ENCODE measurements at regions not wholly inside any gene's neighbourhood (a gene's known extent, or its start where the extent isn't known, plus 50 kb on each side); places are given as distances from the start of the nearest gene placed in this dataset.

DNA sequence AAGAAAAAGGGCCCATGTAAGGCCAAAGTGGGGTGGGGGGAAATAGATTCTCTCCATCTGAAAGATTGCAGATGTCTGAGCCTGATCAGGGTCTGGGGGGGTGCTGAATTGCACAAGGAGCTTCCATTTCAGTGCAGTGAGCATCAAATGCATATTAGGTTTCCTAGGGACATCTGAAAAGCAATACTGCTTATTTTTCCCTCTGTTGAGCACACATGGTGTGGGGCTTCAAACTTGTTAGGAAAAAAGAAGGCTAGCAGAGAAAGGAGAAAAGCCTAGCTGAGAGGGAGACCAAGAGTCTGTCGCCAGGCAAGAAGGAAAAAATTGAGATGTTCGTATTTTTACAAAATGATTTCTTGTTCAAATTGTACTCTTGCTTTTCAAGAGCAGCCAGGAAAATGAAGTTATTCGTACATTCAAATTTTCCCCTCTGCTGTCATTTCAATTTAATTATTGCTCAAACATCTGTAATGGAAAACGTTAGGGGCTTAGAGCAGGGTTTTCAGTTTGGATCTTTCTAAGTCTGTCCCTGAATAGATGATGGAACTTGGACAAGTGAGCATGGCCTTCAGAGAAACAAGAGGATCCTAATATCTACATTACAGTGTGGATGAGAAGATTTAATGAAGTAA is 191.9 kb upstream of the GAS1 start:
- no peaks in the 10 kb centered on the region for H3K36me3 ChIP-seq
- no peak for DNase-seq (ENCODE audit: low read depth in 1 of 2, low spot score in 1 of 2)
- no peak overlapping the region for H3K4me3 ChIP-seq
- H3K27me3 ChIP-seq, result no peaks in the 10 kb centered on the region
- TF ChIP-seq, protein P1, sequence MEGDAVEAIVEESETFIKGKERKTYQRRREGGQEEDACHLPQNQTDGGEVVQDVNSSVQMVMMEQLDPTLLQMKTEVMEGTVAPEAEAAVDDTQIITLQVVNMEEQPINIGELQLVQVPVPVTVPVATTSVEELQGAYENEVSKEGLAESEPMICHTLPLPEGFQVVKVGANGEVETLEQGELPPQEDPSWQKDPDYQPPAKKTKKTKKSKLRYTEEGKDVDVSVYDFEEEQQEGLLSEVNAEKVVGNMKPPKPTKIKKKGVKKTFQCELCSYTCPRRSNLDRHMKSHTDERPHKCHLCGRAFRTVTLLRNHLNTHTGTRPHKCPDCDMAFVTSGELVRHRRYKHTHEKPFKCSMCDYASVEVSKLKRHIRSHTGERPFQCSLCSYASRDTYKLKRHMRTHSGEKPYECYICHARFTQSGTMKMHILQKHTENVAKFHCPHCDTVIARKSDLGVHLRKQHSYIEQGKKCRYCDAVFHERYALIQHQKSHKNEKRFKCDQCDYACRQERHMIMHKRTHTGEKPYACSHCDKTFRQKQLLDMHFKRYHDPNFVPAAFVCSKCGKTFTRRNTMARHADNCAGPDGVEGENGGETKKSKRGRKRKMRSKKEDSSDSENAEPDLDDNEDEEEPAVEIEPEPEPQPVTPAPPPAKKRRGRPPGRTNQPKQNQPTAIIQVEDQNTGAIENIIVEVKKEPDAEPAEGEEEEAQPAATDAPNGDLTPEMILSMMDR (IDR thresholded peaks at IDR 0.05; ENCODE audit: low read depth, low read length), result no peak
- H3K4me1 ChIP-seq (ENCODE audit: low read depth), result no peaks in the 10 kb centered on the region
- no peaks in the 10 kb centered on the region for H3K9me3 ChIP-seq (ENCODE audit: low read depth)
- H3K27ac ChIP-seq, result no peak overlapping the region

DNA sequence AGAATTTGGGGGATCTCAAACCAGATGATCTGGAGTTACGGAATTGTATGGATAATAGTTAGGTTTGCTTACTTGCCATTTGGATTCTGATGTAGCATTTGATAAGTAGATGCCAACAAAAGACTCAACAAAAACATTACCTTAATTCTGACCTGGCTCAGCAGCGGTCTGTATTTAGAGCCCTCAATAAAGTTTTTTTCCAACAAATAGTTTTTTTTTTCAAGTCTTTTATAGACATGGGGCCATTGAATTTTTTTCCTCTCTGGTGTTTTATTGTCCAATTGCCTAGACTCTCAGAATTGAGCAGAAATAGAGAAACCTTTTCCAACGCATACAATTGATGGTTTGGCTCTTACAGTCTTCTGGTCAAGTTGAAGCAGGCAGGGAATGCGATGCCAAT is 192.8 kb upstream of the GAS1 start:
- DNase-seq (ENCODE audit: low read depth in 1 of 2, low spot score in 1 of 2), result no peak
- H3K27ac ChIP-seq, result no peak overlapping the region

DNA sequence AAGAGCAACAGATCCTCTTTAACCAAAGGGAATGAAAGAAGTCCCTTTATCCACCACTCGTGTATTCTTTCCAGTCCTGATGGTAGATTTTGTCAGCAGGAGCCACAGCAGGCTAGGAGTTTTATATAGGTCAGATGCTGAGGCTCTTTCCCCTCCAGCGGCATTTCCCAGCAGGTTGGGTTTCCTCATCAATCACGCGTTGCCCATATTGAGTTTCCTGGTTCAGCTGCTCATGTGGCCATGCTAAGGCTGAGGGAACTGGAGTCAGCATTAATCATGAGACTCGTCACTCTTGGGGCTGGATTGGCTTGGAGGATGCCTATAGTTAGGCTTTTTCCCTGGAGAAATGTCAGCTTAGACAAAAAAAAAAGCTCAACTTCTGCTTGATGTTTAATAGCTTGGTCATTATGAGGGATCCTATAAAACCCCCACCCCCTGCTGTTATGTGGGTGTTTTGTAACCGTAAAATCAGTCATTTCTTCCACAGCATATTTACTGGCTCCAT is 193.4 kb upstream of the GAS1 start:
- H3K9me3 ChIP-seq (ENCODE audit: low read depth), result no peaks in the 10 kb centered on the region
- no peak overlapping the region for H3K4me3 ChIP-seq
- H3K36me3 ChIP-seq, result no peaks in the 10 kb centered on the region
- H3K27ac ChIP-seq, result no peak overlapping the region
- TF ChIP-seq, protein P1 (IDR thresholded peaks at IDR 0.05; ENCODE audit: low read depth, low read length), result no peak
- no peak for DNase-seq (ENCODE audit: low read depth in 1 of 2, low spot score in 1 of 2)
- no peaks in the 10 kb centered on the region for H3K27me3 ChIP-seq
- no peaks in the 10 kb centered on the region for H3K4me1 ChIP-seq (ENCODE audit: low read depth)

More for the DNA sequence above, 192.8 kb upstream of the GAS1 start:
- TF ChIP-seq, protein P1 (IDR thresholded peaks at IDR 0.05; ENCODE audit: low read depth, low read length), result no peak
- H3K36me3 ChIP-seq, result no peaks in the 10 kb centered on the region
- no peaks in the 10 kb centered on the region for H3K27me3 ChIP-seq
- H3K9me3 ChIP-seq (ENCODE audit: low read depth), result no peaks in the 10 kb centered on the region
- H3K4me1 ChIP-seq (ENCODE audit: low read depth), result no peaks in the 10 kb centered on the region
- no peak overlapping the region for H3K4me3 ChIP-seq

DNA sequence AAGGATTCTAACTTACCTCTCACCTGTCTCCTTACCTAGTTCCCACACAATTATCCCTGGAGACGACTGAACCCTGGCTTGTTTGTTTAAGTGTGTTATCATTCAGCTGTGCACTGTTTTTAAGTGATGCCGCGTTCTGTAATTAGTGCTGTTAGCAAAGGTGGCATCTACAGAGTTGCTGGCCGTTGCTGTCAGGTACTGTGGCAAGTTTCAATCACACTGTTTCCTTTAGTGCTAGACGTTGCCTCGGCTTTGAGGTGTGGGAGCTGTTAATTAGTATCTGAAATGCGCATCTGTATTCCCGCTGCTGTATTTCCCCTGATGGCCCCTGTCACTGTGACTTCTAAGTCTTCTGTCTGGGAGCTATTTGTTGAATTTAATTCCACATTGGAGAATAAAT is 193.8 kb upstream of the GAS1 start:
- DNase-seq (ENCODE audit: low read depth in 1 of 2, low spot score in 1 of 2), result no peak
- no peak overlapping the region for H3K4me3 ChIP-seq
- H3K27me3 ChIP-seq, result no peaks in the 10 kb centered on the region
- TF ChIP-seq, protein P1 (IDR thresholded peaks at IDR 0.05; ENCODE audit: low read depth, low read length), result no peak
- H3K36me3 ChIP-seq, result no peaks in the 10 kb centered on the region
- H3K9me3 ChIP-seq (ENCODE audit: low read depth), result no peaks in the 10 kb centered on the region
- H3K4me1 ChIP-seq (ENCODE audit: low read depth), result no peaks in the 10 kb centered on the region
- H3K27ac ChIP-seq, result no peak overlapping the region

DNA sequence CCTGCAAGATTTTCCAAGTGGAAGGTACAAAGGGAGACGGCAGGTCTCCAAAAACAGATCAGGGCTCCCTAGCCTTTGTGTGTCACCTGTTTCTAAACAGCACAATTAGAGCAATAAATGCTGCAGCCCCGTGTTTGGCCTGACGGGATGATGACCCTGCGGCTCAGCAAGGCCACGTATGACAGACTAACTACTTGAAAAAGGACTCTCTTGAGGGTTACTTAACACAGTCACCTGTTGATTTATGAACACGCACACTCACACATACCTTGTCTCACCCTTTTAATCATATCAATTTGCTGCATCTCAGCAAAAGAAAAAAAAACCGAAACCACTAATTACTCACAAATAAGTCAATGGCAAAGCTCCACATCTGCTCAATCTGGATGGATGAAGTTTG is 199.6 kb upstream of the GAS1 start:
- Histone ChIP-seq H3K27me3 (no peaks in the 10 kb centered on the region), H3K27ac (no peak overlapping the region), H3K4me1 (ENCODE audit: low read depth) (no peaks in the 10 kb centered on the region), H3K36me3 (no peaks in the 10 kb centered on the region), H3K9me3 (ENCODE audit: low read depth) (no peaks in the 10 kb centered on the region), H3K4me3 (no peak overlapping the region)
- no peak for DNase-seq (ENCODE audit: low read depth in 1 of 2, low spot score in 1 of 2)
- TF ChIP-seq, protein P1 (IDR thresholded peaks at IDR 0.05; ENCODE audit: low read depth, low read length), result no peak

All from cardiac muscle cell (in vitro differentiated cells and primary cell).